ENCODE measurements at regions not wholly inside any gene's neighbourhood (a gene's known extent, or its start where the extent isn't known, plus 50 kb on each side); places are given as distances from the start of the nearest gene placed in this dataset.

DNA sequence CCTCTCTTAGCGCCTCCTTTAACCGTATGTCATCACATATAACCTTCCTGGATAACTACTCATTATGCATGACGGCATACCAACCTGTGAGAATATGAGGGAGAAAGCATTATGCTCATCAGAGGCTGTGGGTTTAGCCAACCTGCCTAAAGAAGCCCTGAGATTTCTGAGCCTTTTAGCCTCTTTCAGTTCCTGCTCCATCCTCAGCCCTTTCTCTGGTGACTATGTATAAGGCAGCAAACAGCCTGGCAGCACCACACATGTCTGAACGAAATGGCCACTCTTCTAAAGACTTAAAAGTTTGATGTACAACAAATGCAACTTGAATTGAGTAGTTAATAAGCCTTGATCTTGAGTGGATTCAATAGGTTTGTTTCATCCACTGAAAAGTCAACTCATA, 64.8 kb upstream of the SOX5 start:
- DNase-seq (ENCODE audit: low read depth in 2 of 2): no peak

DNA sequence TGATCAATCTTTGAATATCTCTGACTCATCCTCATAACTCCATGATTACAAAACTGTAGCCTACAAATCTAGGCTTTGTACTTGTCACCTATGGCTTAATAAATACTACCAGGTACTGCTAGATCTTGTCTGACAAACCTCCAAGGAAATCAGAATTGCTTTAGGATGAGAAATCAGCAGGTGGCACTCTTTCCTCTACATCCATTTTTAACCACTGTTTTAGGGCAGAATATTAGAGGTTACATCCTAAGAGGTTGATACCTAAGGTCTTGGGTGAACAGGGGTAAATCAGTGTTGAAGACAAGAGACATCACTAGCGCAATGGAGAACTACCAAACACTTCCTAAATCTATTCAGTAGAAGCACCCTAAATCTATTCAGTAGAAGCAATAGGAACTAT, 63.1 kb upstream of the SOX5 start:
- DNase-seq (ENCODE audit: low read depth in 2 of 2): peak in 1 of 2 donors; percentile 23

DNA sequence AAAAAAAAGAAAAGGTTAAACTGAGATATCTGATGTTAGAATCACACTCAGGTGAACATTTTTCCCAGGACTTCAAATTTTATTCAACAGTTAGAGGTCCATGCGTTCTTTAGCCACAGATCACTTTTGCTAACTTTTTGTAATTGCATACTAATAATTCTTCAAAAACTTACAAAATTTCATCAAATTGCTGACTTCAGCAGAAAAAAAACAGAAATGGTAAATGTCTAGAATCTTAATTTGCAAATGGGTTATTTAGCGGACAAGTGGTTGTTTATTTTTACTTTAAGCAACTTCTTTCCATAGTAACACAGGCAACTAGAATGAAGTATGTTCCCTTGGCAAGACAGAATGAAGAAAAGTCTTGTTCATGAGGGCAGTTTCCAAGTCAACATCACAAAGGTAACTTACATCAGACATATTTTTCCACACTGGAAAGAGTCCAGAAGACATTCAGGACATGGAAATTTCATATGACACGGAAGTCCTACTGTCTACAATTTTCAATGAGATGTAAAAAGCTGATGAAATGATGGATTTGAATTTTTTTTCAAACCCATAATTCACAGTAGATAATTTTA, 62.5 kb upstream of the SOX5 start:
- no peak for DNase-seq (ENCODE audit: low read depth in 2 of 2)

DNA sequence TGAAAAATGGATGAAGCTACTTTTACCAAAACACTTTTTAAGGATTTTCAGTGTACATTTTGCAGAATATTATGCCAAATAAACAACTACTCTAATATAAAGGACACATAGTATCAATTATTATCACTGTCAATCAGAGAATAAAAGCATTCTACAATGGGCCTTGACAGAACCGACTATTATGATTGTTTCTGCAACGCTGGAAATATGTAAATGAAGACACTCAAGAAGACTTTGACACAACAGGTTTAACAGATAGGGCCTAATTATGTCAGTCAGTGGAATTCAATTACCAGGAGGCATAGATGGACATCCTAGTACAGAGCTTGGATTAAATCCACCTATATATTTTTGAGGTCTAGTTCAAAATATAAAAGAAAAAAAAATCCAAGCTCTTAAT, 58.7 kb upstream of the SOX5 start:
- no peak for DNase-seq (ENCODE audit: low read depth in 2 of 2)
